ENCODE measurements at regions not wholly inside any gene's neighbourhood (a gene's known extent, or its start where the extent isn't known, plus 50 kb on each side); places are given as distances from the start of the nearest gene placed in this dataset.

GRCh38 chr12:38141861-38142260 lies 174.7 kb upstream of the ALG10B start:
- no peak overlapping the region for H3K27ac ChIP-seq (ENCODE audit: low read depth, low read length)
- peaks cover 89% of the 10 kb centered on the region for H3K9me3 ChIP-seq (ENCODE audit: insufficient read depth, low read depth, low read length)
- H3K4me1 ChIP-seq (ENCODE audit: insufficient read depth, low read length) = no peaks in the 10 kb centered on the region
- H3K36me3 ChIP-seq (ENCODE audit: insufficient read depth, low read length) = no peaks in the 10 kb centered on the region
- H3K4me3 ChIP-seq (ENCODE audit: low read length) = no peak overlapping the region
- H3K27me3 ChIP-seq (ENCODE audit: insufficient read depth, low read length) = no peaks in the 10 kb centered on the region
- 87% methylated on average over 9 of the region's 9 CpGs for WGBS
- no peak overlapping the region for H3K9ac ChIP-seq (ENCODE audit: low read depth, low read length)

- Histone ChIP-seq H3K9ac (ENCODE audit: low read depth, low read length) (no peak overlapping the region), H3K4me1 (ENCODE audit: insufficient read depth, low read length) (no peaks in the 10 kb centered on the region), H3K36me3 (ENCODE audit: insufficient read depth, low read length) (no peaks in the 10 kb centered on the region), H3K27me3 (ENCODE audit: insufficient read depth, low read length) (no peaks in the 10 kb centered on the region), H3K27ac (ENCODE audit: low read depth, low read length) (no peak overlapping the region), H3K4me3 (ENCODE audit: low read length) (no peak overlapping the region), H3K9me3 (ENCODE audit: insufficient read depth, low read depth, low read length) (peaks cover 85% of the 10 kb centered on the region)
- 94% methylated on average over 5 of the region's 5 CpGs for WGBS
Observed at GRCh38 chr12:38142974-38143373, 173.6 kb upstream of the ALG10B start.

- Histone ChIP-seq H3K4me1 (ENCODE audit: insufficient read depth, low read length) (no peaks in the 10 kb centered on the region), H3K9ac (ENCODE audit: low read depth, low read length) (no peak overlapping the region), H3K4me3 (ENCODE audit: low read length) (no peak overlapping the region), H3K27me3 (ENCODE audit: insufficient read depth, low read length) (no peaks in the 10 kb centered on the region), H3K36me3 (ENCODE audit: insufficient read depth, low read length) (no peaks in the 10 kb centered on the region), H3K27ac (ENCODE audit: low read depth, low read length) (no peak overlapping the region), H3K9me3 (ENCODE audit: insufficient read depth, low read depth, low read length) (peaks cover 86% of the 10 kb centered on the region)
- 77% methylated on average over 4 of the region's 4 CpGs for WGBS
Observed at GRCh38 chr12:38144049-38144448, 172.5 kb upstream of the ALG10B start.

- no peaks in the 10 kb centered on the region for H3K27me3 ChIP-seq (ENCODE audit: insufficient read depth, low read length)
- 77% methylated on average over 17 of the region's 17 CpGs for WGBS
- no peak overlapping the region for H3K4me3 ChIP-seq (ENCODE audit: low read length)
- H3K9me3 ChIP-seq (ENCODE audit: insufficient read depth, low read depth, low read length) = peaks cover 88% of the 10 kb centered on the region
- no peaks in the 10 kb centered on the region for H3K4me1 ChIP-seq (ENCODE audit: insufficient read depth, low read length)
- no peak overlapping the region for H3K9ac ChIP-seq (ENCODE audit: low read depth, low read length)
- no peaks in the 10 kb centered on the region for H3K36me3 ChIP-seq (ENCODE audit: insufficient read depth, low read length)
- H3K27ac ChIP-seq (ENCODE audit: low read depth, low read length) = no peak overlapping the region
Observed at GRCh38 chr12:38144601-38145436, 171.8 kb upstream of the ALG10B start.

- 84% methylated on average over 14 of the region's 14 CpGs for WGBS
- no peak overlapping the region for H3K27ac ChIP-seq (ENCODE audit: low read depth, low read length)
- no peaks in the 10 kb centered on the region for H3K4me1 ChIP-seq (ENCODE audit: insufficient read depth, low read length)
- peaks cover 93% of the 10 kb centered on the region for H3K9me3 ChIP-seq (ENCODE audit: insufficient read depth, low read depth, low read length)
- H3K36me3 ChIP-seq (ENCODE audit: insufficient read depth, low read length) = no peaks in the 10 kb centered on the region
- no peaks in the 10 kb centered on the region for H3K27me3 ChIP-seq (ENCODE audit: insufficient read depth, low read length)
- H3K9ac ChIP-seq (ENCODE audit: low read depth, low read length) = no peak overlapping the region
- H3K4me3 ChIP-seq (ENCODE audit: low read length) = no peak overlapping the region
Observed at GRCh38 chr12:38149395-38150073, 167.0 kb upstream of the ALG10B start.

- no peak overlapping the region for H3K27ac ChIP-seq (ENCODE audit: low read depth, low read length)
- 88% methylated on average over 39 of the region's 39 CpGs for whole genome bisulfite sequencing
- no peaks in the 10 kb centered on the region for H3K4me1 ChIP-seq (ENCODE audit: insufficient read depth, low read length)
- H3K27me3 ChIP-seq (ENCODE audit: insufficient read depth, low read length) = no peaks in the 10 kb centered on the region
- H3K36me3 ChIP-seq (ENCODE audit: insufficient read depth, low read length) = no peaks in the 10 kb centered on the region
- no peak overlapping the region for H3K9ac ChIP-seq (ENCODE audit: low read depth, low read length)
- H3K9me3 ChIP-seq (ENCODE audit: insufficient read depth, low read depth, low read length) = peaks cover 94% of the 10 kb centered on the region
- H3K4me3 ChIP-seq (ENCODE audit: low read length) = no peak overlapping the region
Observed at GRCh38 chr12:38151991-38152700, 164.4 kb upstream of the ALG10B start.

GRCh38 chr12:38152816-38153736 lies 163.5 kb upstream of the ALG10B start:
- 89% methylated on average over 53 of the region's 53 CpGs for WGBS
- peaks cover 96% of the 10 kb centered on the region for H3K9me3 ChIP-seq (ENCODE audit: insufficient read depth, low read depth, low read length)
- H3K9ac ChIP-seq (ENCODE audit: low read depth, low read length) = no peak overlapping the region
- no peak overlapping the region for H3K4me3 ChIP-seq (ENCODE audit: low read length)
- H3K27ac ChIP-seq (ENCODE audit: low read depth, low read length) = no peak overlapping the region
- no peaks in the 10 kb centered on the region for H3K36me3 ChIP-seq (ENCODE audit: insufficient read depth, low read length)
- no peaks in the 10 kb centered on the region for H3K4me1 ChIP-seq (ENCODE audit: insufficient read depth, low read length)
- no peaks in the 10 kb centered on the region for H3K27me3 ChIP-seq (ENCODE audit: insufficient read depth, low read length)

- H3K36me3 ChIP-seq (ENCODE audit: insufficient read depth, low read length) = no peaks in the 10 kb centered on the region
- H3K27ac ChIP-seq (ENCODE audit: low read depth, low read length) = no peak overlapping the region
- H3K27me3 ChIP-seq (ENCODE audit: insufficient read depth, low read length) = no peaks in the 10 kb centered on the region
- 86% methylated on average over 19 of the region's 19 CpGs for WGBS
- H3K9me3 ChIP-seq (ENCODE audit: insufficient read depth, low read depth, low read length) = peaks cover 96% of the 10 kb centered on the region
- H3K4me1 ChIP-seq (ENCODE audit: insufficient read depth, low read length) = no peaks in the 10 kb centered on the region
- no peak overlapping the region for H3K9ac ChIP-seq (ENCODE audit: low read depth, low read length)
- no peak overlapping the region for H3K4me3 ChIP-seq (ENCODE audit: low read length)
Observed at GRCh38 chr12:38153737-38154061, 162.9 kb upstream of the ALG10B start.

GRCh38 chr12:38154096-38155019 lies 162.2 kb upstream of the ALG10B start:
- H3K9me3 ChIP-seq (ENCODE audit: insufficient read depth, low read depth, low read length) = peaks cover 93% of the 10 kb centered on the region
- no peak overlapping the region for H3K9ac ChIP-seq (ENCODE audit: low read depth, low read length)
- no peaks in the 10 kb centered on the region for H3K4me1 ChIP-seq (ENCODE audit: insufficient read depth, low read length)
- WGBS = 86% methylated on average over 39 of the region's 39 CpGs
- H3K27ac ChIP-seq (ENCODE audit: low read depth, low read length) = no peak overlapping the region
- H3K36me3 ChIP-seq (ENCODE audit: insufficient read depth, low read length) = no peaks in the 10 kb centered on the region
- no peaks in the 10 kb centered on the region for H3K27me3 ChIP-seq (ENCODE audit: insufficient read depth, low read length)
- H3K4me3 ChIP-seq (ENCODE audit: low read length) = no peak overlapping the region

GRCh38 chr12:38155020-38155395 lies 161.6 kb upstream of the ALG10B start:
- Histone ChIP-seq H3K4me3 (ENCODE audit: low read length) (no peak overlapping the region), H3K27ac (ENCODE audit: low read depth, low read length) (no peak overlapping the region), H3K36me3 (ENCODE audit: insufficient read depth, low read length) (no peaks in the 10 kb centered on the region), H3K27me3 (ENCODE audit: insufficient read depth, low read length) (no peaks in the 10 kb centered on the region), H3K4me1 (ENCODE audit: insufficient read depth, low read length) (no peaks in the 10 kb centered on the region), H3K9ac (ENCODE audit: low read depth, low read length) (no peak overlapping the region), H3K9me3 (ENCODE audit: insufficient read depth, low read depth, low read length) (peaks cover 93% of the 10 kb centered on the region)
- 87% methylated on average over 16 of the region's 16 CpGs for WGBS
